Endometrium (tissue), 2 donors: ENCODE measurements at regions not wholly inside any gene's neighbourhood (a gene's known extent, or its start where the extent isn't known, plus 50 kb on each side); places are given as distances from the start of the nearest gene placed in this dataset.

Source experiments
- FAIRE-seq: peaks from 2 replicates; lab custom pipeline; 2012; peaks lifted over from hg19 to GRCh38; lab: Jason Lieb, UNC
- donor health status: control.
- donor health status: control.

- FAIRE-seq: no peak
These were observed 476.1 kb upstream of the MPDZ start for GRCh38 chr9:13755551-13755950.

GRCh38 chr9:13750639-13751038, 471.1 kb upstream of the MPDZ start:
- FAIRE-seq: no peak

- FAIRE-seq: no peak
These were observed 470.6 kb upstream of the MPDZ start for GRCh38 chr9:13750061-13750460.

GRCh38 chr9:13746876-13747275, 467.4 kb upstream of the MPDZ start:
- no peak for FAIRE-seq

GRCh38 chr9:13744261-13744901, 464.9 kb upstream of the MPDZ start:
- FAIRE-seq: no peak

GRCh38 chr9:13737885-13738284, 458.4 kb upstream of the MPDZ start:
- FAIRE-seq: no peak

- no peak for FAIRE-seq
These were observed 455.7 kb upstream of the MPDZ start for GRCh38 chr9:13735181-13735580.

GRCh38 chr9:13734601-13735000, 455.1 kb upstream of the MPDZ start:
- FAIRE-seq: no peak

- no peak for FAIRE-seq
These were observed 452.8 kb upstream of the MPDZ start for GRCh38 chr9:13732290-13732689.

GRCh38 chr9:13731637-13732036, 452.1 kb upstream of the MPDZ start:
- FAIRE-seq: no peak

- no peak for FAIRE-seq
These were observed 450.5 kb upstream of the MPDZ start for GRCh38 chr9:13729955-13730354.

GRCh38 chr9:13728917-13729811, 449.7 kb upstream of the MPDZ start:
- no peak for FAIRE-seq

GRCh38 chr9:13728131-13728530, 448.6 kb upstream of the MPDZ start:
- no peak for FAIRE-seq

- FAIRE-seq: no peak
These were observed 447.3 kb upstream of the MPDZ start for GRCh38 chr9:13726746-13727145.

GRCh38 chr9:13725516-13725915, 446.0 kb upstream of the MPDZ start:
- no peak for FAIRE-seq

GRCh38 chr9:13721481-13722235, 442.2 kb upstream of the MPDZ start:
- no peak for FAIRE-seq

GRCh38 chr9:13719981-13720676, 440.6 kb upstream of the MPDZ start:
- no peak for FAIRE-seq

GRCh38 chr9:13719446-13719845, 440.0 kb upstream of the MPDZ start:
- no peak for FAIRE-seq

GRCh38 chr9:13718539-13718938, 439.0 kb upstream of the MPDZ start:
- no peak for FAIRE-seq

- no peak for FAIRE-seq
These were observed 438.6 kb upstream of the MPDZ start for GRCh38 chr9:13718086-13718485.

- FAIRE-seq: no peak
These were observed 438.0 kb upstream of the MPDZ start for GRCh38 chr9:13717322-13718054.
